OCI-LY1 (cell line): ENCODE measurements at regions not wholly inside any gene's neighbourhood (a gene's known extent, or its start where the extent isn't known, plus 50 kb on each side); places are given as distances from the start of the nearest gene placed in this dataset.

Source experiments
- H2AFZ ChIP-seq: fragments of 200-600 bp; sonication (generic), shearing (Covaris generic); 2 replicates; pipeline ENCODE4 v1.6.0; 2014; ENCODE audit warnings: antibody characterized with exemption, mild to moderate bottlenecking, low read length
- H3F3A ChIP-seq: fragments of 200-600 bp; sonication (generic), shearing (Covaris generic); 2 replicates; pipeline ENCODE4 v1.6.0; 2014; ENCODE audit warnings: mild to moderate bottlenecking, antibody characterized with exemption, low read length, moderate library complexity; ENCODE audit not compliant: insufficient read depth
- H3K27ac ChIP-seq: fragments of 200-600 bp; sonication (generic); 2 replicates; pipeline ENCODE4 v1.5.1; 2014; ENCODE audit warnings: low read length, mixed run types, mild to moderate bottlenecking, low read depth; ENCODE audit not compliant: poor library complexity, severe bottlenecking
- H3K27me3 ChIP-seq: fragments of 200-600 bp; sonication (generic); 2 replicates; pipeline ENCODE4 v1.6.0; 2014; ENCODE audit warnings: antibody characterized with exemption, mild to moderate bottlenecking, low read length, moderate library complexity; ENCODE audit not compliant: insufficient read depth
- H3K36me3 ChIP-seq: fragments of 200-600 bp; sonication (generic); 2 replicates; pipeline ENCODE4 v1.6.1; 2014; ENCODE audit warnings: mild to moderate bottlenecking, antibody characterized with exemption, low read length, moderate library complexity, mixed read lengths; ENCODE audit not compliant: insufficient read depth
- H3K4me1 ChIP-seq: fragments of 200-600 bp; sonication (generic); 2 replicates; pipeline ENCODE4 v1.5.1; 2014; ENCODE audit warnings: mild to moderate bottlenecking, low read length, moderate library complexity; ENCODE audit not compliant: insufficient read depth, severe bottlenecking
- H3K4me2 ChIP-seq: fragments of 200-600 bp; sonication (generic), shearing (Covaris generic); 2 replicates; pipeline ENCODE4 v1.6.1; 2014; ENCODE audit warnings: low read length
- H3K4me3 ChIP-seq: fragments of 200-600 bp; sonication (generic); 2 replicates; pipeline ENCODE4 v1.5.1; 2014; ENCODE audit warnings: low read length, low read depth, mild to moderate bottlenecking, mixed read lengths; ENCODE audit not compliant: poor library complexity, severe bottlenecking
- H3K79me2 ChIP-seq: fragments of 200-600 bp; shearing (Covaris generic); 2 replicates; pipeline ENCODE4 v1.6.1; 2016; ENCODE audit warnings: mixed run types, low read length, mixed read lengths; ENCODE audit not compliant: insufficient read depth
- H3K9ac ChIP-seq: fragments of 200-600 bp; sonication (generic), shearing (Covaris generic); 2 replicates; pipeline ENCODE4 v1.6.1; 2014; ENCODE audit warnings: mild to moderate bottlenecking, low read length, mixed read lengths
- H3K9me2 ChIP-seq: fragments of 200-600 bp; sonication (generic), shearing (Covaris generic); 2 replicates; pipeline ENCODE4 v1.6.1; 2014; ENCODE audit warnings: low read depth, mild to moderate bottlenecking, low read length, mixed read lengths
- H3K9me3 ChIP-seq: fragments of 200-600 bp; shearing (Covaris generic); 2 replicates; pipeline ENCODE4 v1.6.1; 2014; ENCODE audit warnings: low read length, mixed read lengths
- H4K20me1 ChIP-seq: fragments of 200-600 bp; sonication (generic), shearing (Covaris generic); 2 replicates; pipeline ENCODE4 v1.6.0; 2016; ENCODE audit warnings: mild to moderate bottlenecking, low read length; ENCODE audit not compliant: insufficient read depth
- CTCF ChIP-seq: fragments of 200-600 bp; sonication (generic), shearing (Covaris generic); IDR thresholded peaks from 2 replicates; pipeline ENCODE4 v1.5.1; 2017; ENCODE audit warnings: mild to moderate bottlenecking, antibody characterized with exemption, low read length, moderate library complexity, mixed read lengths
- EZH2 ChIP-seq: fragments of 200-600 bp; sonication (generic), shearing (Covaris generic); IDR thresholded peaks from 2 replicates; pipeline ENCODE4 v1.8.0; 2017; ENCODE audit warnings: borderline replicate concordance, mixed run types, mild to moderate bottlenecking, antibody characterized with exemption, low read length, moderate library complexity, mixed read lengths

DNA sequence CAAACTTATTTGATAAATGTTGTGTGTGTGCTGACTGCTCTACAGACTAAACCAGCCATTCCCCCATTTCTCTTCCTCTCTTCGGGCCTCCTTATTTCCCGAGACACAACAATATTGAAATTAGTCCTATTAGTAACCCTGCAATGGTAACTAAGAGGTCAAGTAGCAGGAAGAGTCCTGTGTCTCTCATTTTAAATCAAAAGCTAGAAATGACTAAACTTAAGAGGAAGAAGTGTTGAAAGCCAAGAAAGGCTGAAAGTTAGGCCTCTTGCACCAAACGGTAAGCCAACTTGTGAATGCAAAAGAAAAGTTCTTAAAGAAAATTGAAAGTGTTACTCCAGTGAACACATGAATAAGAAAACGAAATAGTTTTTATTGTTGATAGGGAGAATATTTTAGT lies 357.8 kb upstream of the SLC7A11 start:
- no peaks in the 10 kb centered on the region for H3F3A ChIP-seq
- no peak overlapping the region for H3K4me2 ChIP-seq
- no peaks in the 10 kb centered on the region for H3K9me3 ChIP-seq
- no peaks in the 10 kb centered on the region for H3K36me3 ChIP-seq
- H3K9ac ChIP-seq = no peak overlapping the region
- no peaks in the 10 kb centered on the region for H3K9me2 ChIP-seq
- no peak overlapping the region for H2AFZ ChIP-seq
- TF ChIP-seq EZH2 (no peak), CTCF (no peak)
- no peaks in the 10 kb centered on the region for H3K4me1 ChIP-seq
- no peaks in the 10 kb centered on the region for H4K20me1 ChIP-seq
- H3K27me3 ChIP-seq = no peaks in the 10 kb centered on the region
- no peak overlapping the region for H3K4me3 ChIP-seq
- H3K27ac ChIP-seq = no peak overlapping the region
- no peaks in the 10 kb centered on the region for H3K79me2 ChIP-seq

- no peaks in the 10 kb centered on the region for H3K36me3 ChIP-seq
- H3K4me3 ChIP-seq = no peak overlapping the region
- H3K4me1 ChIP-seq = no peaks in the 10 kb centered on the region
- no peak overlapping the region for H2AFZ ChIP-seq
- H3K79me2 ChIP-seq = no peaks in the 10 kb centered on the region
- H3F3A ChIP-seq = no peaks in the 10 kb centered on the region
- H3K9me3 ChIP-seq = no peaks in the 10 kb centered on the region
- no peak overlapping the region for H3K9ac ChIP-seq
- H3K9me2 ChIP-seq = no peaks in the 10 kb centered on the region
- H3K27me3 ChIP-seq = no peaks in the 10 kb centered on the region
- no peak overlapping the region for H3K4me2 ChIP-seq
- TF ChIP-seq EZH2 (no peak), CTCF (no peak)
- no peak overlapping the region for H3K27ac ChIP-seq
- no peaks in the 10 kb centered on the region for H4K20me1 ChIP-seq
These were observed 356.1 kb upstream of the SLC7A11 start for GRCh38 chr4:138598226-138598625.

DNA sequence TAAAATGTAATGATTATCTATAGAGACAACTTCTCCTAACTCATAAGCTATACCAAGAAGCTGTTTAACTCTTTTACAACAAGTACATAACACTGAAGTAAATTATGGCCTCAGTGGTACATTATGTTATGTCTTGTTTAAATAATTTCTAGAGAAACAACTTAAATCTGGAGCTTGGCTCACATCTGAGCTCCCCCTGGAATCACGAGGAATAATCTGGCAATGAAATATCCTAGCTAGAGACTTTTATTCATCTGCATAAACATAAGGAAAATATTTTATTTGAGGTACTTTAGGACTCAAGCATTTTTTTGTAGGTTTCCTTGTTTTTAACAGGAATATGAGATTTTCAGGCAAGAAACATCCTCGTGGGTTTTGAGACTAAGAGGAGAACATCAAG lies 354.7 kb upstream of the SLC7A11 start:
- H3K9ac ChIP-seq = no peak overlapping the region
- H3K4me3 ChIP-seq = no peak overlapping the region
- no peak overlapping the region for H2AFZ ChIP-seq
- H3K4me1 ChIP-seq = no peaks in the 10 kb centered on the region
- H3K9me2 ChIP-seq = no peaks in the 10 kb centered on the region
- no peak overlapping the region for H3K4me2 ChIP-seq
- no peaks in the 10 kb centered on the region for H4K20me1 ChIP-seq
- no peaks in the 10 kb centered on the region for H3K36me3 ChIP-seq
- TF ChIP-seq CTCF = no peak
- TF ChIP-seq EZH2 = no peak
- no peaks in the 10 kb centered on the region for H3K79me2 ChIP-seq
- H3F3A ChIP-seq = no peaks in the 10 kb centered on the region
- H3K27ac ChIP-seq = no peak overlapping the region
- H3K27me3 ChIP-seq = no peaks in the 10 kb centered on the region
- no peaks in the 10 kb centered on the region for H3K9me3 ChIP-seq
